ENCODE measurements at regions not wholly inside any gene's neighbourhood (a gene's known extent, or its start where the extent isn't known, plus 50 kb on each side); places are given as distances from the start of the nearest gene placed in this dataset.
A peak's percentile ranks its signal among the peaks of the same experiment; 100 is the strongest.
"Not testable (repeated sequence)": the region's sequence is repeated elsewhere in the genome, so short reads cannot be mapped to it uniquely, and the experiment has no call there.

GRCh38 chr3:157581956-157582636 lies 78.9 kb upstream of the VEPH1 start:
- TF ChIP-seq, protein P1, sequence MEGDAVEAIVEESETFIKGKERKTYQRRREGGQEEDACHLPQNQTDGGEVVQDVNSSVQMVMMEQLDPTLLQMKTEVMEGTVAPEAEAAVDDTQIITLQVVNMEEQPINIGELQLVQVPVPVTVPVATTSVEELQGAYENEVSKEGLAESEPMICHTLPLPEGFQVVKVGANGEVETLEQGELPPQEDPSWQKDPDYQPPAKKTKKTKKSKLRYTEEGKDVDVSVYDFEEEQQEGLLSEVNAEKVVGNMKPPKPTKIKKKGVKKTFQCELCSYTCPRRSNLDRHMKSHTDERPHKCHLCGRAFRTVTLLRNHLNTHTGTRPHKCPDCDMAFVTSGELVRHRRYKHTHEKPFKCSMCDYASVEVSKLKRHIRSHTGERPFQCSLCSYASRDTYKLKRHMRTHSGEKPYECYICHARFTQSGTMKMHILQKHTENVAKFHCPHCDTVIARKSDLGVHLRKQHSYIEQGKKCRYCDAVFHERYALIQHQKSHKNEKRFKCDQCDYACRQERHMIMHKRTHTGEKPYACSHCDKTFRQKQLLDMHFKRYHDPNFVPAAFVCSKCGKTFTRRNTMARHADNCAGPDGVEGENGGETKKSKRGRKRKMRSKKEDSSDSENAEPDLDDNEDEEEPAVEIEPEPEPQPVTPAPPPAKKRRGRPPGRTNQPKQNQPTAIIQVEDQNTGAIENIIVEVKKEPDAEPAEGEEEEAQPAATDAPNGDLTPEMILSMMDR (conservative IDR thresholded peaks at IDR 0.05): peak; percentile 38
- not testable (repeated sequence) for TF ChIP-seq ZFX (IDR thresholded peaks at IDR 0.05)
